NOMO-1 (cell line): ENCODE measurements at regions not wholly inside any gene's neighbourhood (a gene's known extent, or its start where the extent isn't known, plus 50 kb on each side); places are given as distances from the start of the nearest gene placed in this dataset.
A peak's percentile ranks its signal among the peaks of the same experiment; 100 is the strongest.
"Not testable (repeated sequence)": the region's sequence is repeated elsewhere in the genome, so short reads cannot be mapped to it uniquely, and the experiment has no call there.

Source experiments
- DNase-seq, 2 experiments: peaks; one replicate each; lab custom pipeline; 2025; ENCODE audit not compliant: unreplicated experiment in 2 of 2; lab: John Stamatoyannopoulos, UW

GRCh38 chr9:78172610-78173009 is 63.3 kb upstream of the CEP78 start:
- DNase-seq, result not testable (repeated sequence)

GRCh38 chr9:78171651-78172050 is 64.2 kb upstream of the CEP78 start:
- DNase-seq, result no peak

- no peak for DNase-seq
Measured at GRCh38 chr9:78169125-78169524, 66.8 kb upstream of the CEP78 start.

- DNase-seq, result no peak
Measured at GRCh38 chr9:78167356-78167755, 68.5 kb upstream of the CEP78 start.

GRCh38 chr9:78163834-78164233 is 72.0 kb upstream of the CEP78 start:
- DNase-seq, result no peak

GRCh38 chr9:78158286-78158685 is 77.6 kb upstream of the CEP78 start:
- peak in 1 of 2 experiments; percentile 6 for DNase-seq

GRCh38 chr9:78150983-78151356 is 84.9 kb upstream of the CEP78 start:
- DNase-seq, result no peak

GRCh38 chr9:78150312-78150982 is 85.4 kb upstream of the CEP78 start:
- no peak for DNase-seq

GRCh38 chr9:78149702-78150291 is 86.1 kb upstream of the CEP78 start:
- DNase-seq, result no peak

- DNase-seq, result no peak
Measured at GRCh38 chr9:78146241-78146640, 89.6 kb upstream of the CEP78 start.

GRCh38 chr9:78144663-78145377 is 91.1 kb upstream of the CEP78 start:
- DNase-seq, result peak in 1 of 2 experiments; percentile 5

- DNase-seq, result no peak
Measured at GRCh38 chr9:78144008-78144381, 91.9 kb upstream of the CEP78 start.

- DNase-seq, result no peak
Measured at GRCh38 chr9:78143281-78144007, 92.4 kb upstream of the CEP78 start.

- DNase-seq, result not testable (repeated sequence)
Measured at GRCh38 chr9:78142264-78142663, 93.6 kb upstream of the CEP78 start.

GRCh38 chr9:78133751-78134150 is 102.1 kb upstream of the CEP78 start:
- no peak for DNase-seq

- peak in 1 of 2 experiments; percentile 20 for DNase-seq
Measured at GRCh38 chr9:78132701-78133058, 101.1 kb upstream of the GNAQ start.

- DNase-seq, result no peak
Measured at GRCh38 chr9:78131969-78132700, 100.5 kb upstream of the GNAQ start.

GRCh38 chr9:78130853-78131252 is 99.2 kb upstream of the GNAQ start:
- DNase-seq, result no peak

GRCh38 chr9:78130004-78130403 is 98.4 kb upstream of the GNAQ start:
- DNase-seq, result no peak

GRCh38 chr9:78127279-78128225 is 95.9 kb upstream of the GNAQ start:
- no peak for DNase-seq
